Iris pigment epithelial cell (primary cell): ENCODE measurements at regions not wholly inside any gene's neighbourhood (a gene's known extent, or its start where the extent isn't known, plus 50 kb on each side); places are given as distances from the start of the nearest gene placed in this dataset.

ENCODE experiments used
- DNase-seq: peaks from one replicate; pipeline ENCODE4 v3.0.0-alpha.2; 2011; ENCODE audit warnings: low read depth

- no peak for DNase-seq
Measured at GRCh38 chr14:98564541-98564940, 707.5 kb downstream of the BCL11B start.

- DNase-seq = no peak
Measured at GRCh38 chr14:98571104-98571503, 700.9 kb downstream of the BCL11B start.

GRCh38 chr14:98573082-98573481 is 698.9 kb downstream of the BCL11B start:
- DNase-seq = no peak

- DNase-seq = no peak
Measured at GRCh38 chr14:98576463-98576862, 695.5 kb downstream of the BCL11B start.

- DNase-seq = peak; percentile 67
Measured at GRCh38 chr14:98578204-98578603, 693.8 kb downstream of the BCL11B start.

GRCh38 chr14:98579140-98579539 is 692.9 kb downstream of the BCL11B start:
- DNase-seq = no peak

- DNase-seq = no peak
Measured at GRCh38 chr14:98580131-98580678, 691.8 kb downstream of the BCL11B start.

GRCh38 chr14:98582276-98582675 is 689.7 kb downstream of the BCL11B start:
- DNase-seq = no peak

GRCh38 chr14:98591161-98591560 is 680.8 kb downstream of the BCL11B start:
- no peak for DNase-seq

- no peak for DNase-seq
Measured at GRCh38 chr14:98592611-98593170, 679.3 kb downstream of the BCL11B start.

- DNase-seq = no peak
Measured at GRCh38 chr14:98593361-98593761, 678.6 kb downstream of the BCL11B start.

GRCh38 chr14:98594156-98594555 is 677.8 kb downstream of the BCL11B start:
- DNase-seq = no peak

- no peak for DNase-seq
Measured at GRCh38 chr14:98598576-98598975, 673.4 kb downstream of the BCL11B start.

GRCh38 chr14:98599082-98599481 is 672.9 kb downstream of the BCL11B start:
- DNase-seq = no peak

- no peak for DNase-seq
Measured at GRCh38 chr14:98602983-98603382, 669.0 kb downstream of the BCL11B start.

GRCh38 chr14:98605043-98605442 is 667.0 kb downstream of the BCL11B start:
- no peak for DNase-seq

GRCh38 chr14:98606041-98606640 is 665.9 kb downstream of the BCL11B start:
- DNase-seq = no peak

GRCh38 chr14:98606816-98607215 is 665.2 kb downstream of the BCL11B start:
- no peak for DNase-seq

- no peak for DNase-seq
Measured at GRCh38 chr14:98607341-98607910, 664.6 kb downstream of the BCL11B start.

GRCh38 chr14:98608071-98609060 is 663.6 kb downstream of the BCL11B start:
- no peak for DNase-seq

- DNase-seq = no peak
Measured at GRCh38 chr14:98612434-98613200, 659.4 kb downstream of the BCL11B start.

GRCh38 chr14:98614741-98615140 is 657.3 kb downstream of the BCL11B start:
- no peak for DNase-seq
